ENCODE measurements at regions not wholly inside any gene's neighbourhood (a gene's known extent, or its start where the extent isn't known, plus 50 kb on each side); places are given as distances from the start of the nearest gene placed in this dataset.

DNA sequence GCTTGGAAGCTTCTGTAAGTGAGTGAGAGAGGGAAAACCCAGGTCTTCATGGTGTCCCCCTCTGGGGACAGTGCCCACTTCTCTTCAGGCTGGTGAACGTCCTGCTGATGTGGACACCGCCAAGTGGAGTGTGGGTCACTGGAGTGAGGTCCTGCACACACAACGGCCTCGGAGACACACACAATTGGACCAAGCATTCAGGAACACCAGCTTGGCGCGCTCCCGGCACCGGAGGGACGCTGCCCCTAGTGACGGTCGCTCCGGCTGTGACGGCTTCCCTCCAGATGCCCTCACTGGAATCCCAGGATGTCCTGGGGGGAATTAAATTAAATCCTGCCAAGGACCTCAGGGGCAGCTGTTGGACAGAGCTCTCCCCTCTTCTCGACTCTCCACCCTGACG is 123.1 kb downstream of the ZNF664 start:
- TF ChIP-seq, protein P1, sequence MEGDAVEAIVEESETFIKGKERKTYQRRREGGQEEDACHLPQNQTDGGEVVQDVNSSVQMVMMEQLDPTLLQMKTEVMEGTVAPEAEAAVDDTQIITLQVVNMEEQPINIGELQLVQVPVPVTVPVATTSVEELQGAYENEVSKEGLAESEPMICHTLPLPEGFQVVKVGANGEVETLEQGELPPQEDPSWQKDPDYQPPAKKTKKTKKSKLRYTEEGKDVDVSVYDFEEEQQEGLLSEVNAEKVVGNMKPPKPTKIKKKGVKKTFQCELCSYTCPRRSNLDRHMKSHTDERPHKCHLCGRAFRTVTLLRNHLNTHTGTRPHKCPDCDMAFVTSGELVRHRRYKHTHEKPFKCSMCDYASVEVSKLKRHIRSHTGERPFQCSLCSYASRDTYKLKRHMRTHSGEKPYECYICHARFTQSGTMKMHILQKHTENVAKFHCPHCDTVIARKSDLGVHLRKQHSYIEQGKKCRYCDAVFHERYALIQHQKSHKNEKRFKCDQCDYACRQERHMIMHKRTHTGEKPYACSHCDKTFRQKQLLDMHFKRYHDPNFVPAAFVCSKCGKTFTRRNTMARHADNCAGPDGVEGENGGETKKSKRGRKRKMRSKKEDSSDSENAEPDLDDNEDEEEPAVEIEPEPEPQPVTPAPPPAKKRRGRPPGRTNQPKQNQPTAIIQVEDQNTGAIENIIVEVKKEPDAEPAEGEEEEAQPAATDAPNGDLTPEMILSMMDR (IDR thresholded peaks at IDR 0.05; ENCODE audit: low read depth, low read length, missing control alignments), result no peak
- no peak for DNase-seq (ENCODE audit: low read depth)
- H3K4me3 ChIP-seq (ENCODE audit: low read depth, low read length), result no peak overlapping the region
- in situ Hi-C loops (cut with HindIII; ENCODE audit: low sequenced_read_pairs), result no loop called here

DNA sequence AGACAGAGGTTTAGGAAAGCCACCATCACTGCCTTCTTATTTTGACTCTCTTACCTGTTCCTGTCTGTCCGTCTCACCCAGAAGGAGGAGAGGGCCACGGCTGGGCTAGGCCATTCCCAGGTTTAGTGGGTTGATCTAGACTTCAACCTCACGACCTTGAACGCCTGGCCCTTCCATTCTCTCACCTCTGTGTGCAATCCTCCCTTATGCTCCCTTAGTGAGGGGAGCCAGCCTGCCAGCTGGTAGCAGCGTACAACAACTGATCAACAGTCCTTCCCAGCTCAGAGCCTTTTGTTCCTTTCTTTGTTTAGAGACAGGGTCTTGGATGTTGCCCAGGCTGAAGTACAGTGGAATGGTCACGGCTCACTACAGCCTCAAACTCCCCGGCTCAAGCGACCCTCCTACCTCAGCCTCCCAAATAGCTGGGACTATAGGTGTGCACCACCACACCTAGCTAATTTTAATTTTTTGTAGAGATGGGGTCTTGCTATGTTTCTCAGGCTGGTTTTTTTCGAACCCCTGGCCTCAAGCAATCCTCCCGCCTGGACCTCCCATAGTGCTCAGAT is 123.9 kb downstream of the ZNF664 start:
- TF ChIP-seq, protein P1 (IDR thresholded peaks at IDR 0.05; ENCODE audit: low read depth, low read length, missing control alignments), result no peak
- no peak overlapping the region for H3K4me3 ChIP-seq (ENCODE audit: low read depth, low read length)
- in situ Hi-C loops (cut with HindIII; ENCODE audit: low sequenced_read_pairs), result no loop called here
- no peak for DNase-seq (ENCODE audit: low read depth)

DNA sequence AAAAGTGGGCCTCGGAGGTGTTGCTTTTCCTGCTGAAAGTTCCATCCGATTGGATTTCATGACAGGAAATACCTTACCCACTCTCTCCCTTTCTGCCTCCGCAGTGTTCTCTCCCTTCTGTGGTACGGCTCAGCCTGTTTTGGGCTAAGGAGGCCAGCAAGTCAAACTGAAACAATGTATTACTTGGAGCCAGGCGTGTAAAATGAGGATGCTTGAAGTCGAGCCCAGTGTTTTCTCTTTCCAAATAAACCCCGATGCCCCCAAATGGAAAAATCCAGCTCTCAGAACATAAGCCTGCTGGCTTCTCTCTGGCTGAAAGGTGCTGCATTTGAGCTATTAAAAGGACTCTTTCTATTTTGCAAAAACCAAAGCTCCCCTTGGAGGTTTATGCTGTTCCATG is 124.7 kb downstream of the ZNF664 start:
- no peak for DNase-seq (ENCODE audit: low read depth)
- no peak overlapping the region for H3K4me3 ChIP-seq (ENCODE audit: low read depth, low read length)
- TF ChIP-seq, protein P1 (IDR thresholded peaks at IDR 0.05; ENCODE audit: low read depth, low read length, missing control alignments), result no peak
- in situ Hi-C loops (cut with HindIII; ENCODE audit: low sequenced_read_pairs), result no loop called here

DNA sequence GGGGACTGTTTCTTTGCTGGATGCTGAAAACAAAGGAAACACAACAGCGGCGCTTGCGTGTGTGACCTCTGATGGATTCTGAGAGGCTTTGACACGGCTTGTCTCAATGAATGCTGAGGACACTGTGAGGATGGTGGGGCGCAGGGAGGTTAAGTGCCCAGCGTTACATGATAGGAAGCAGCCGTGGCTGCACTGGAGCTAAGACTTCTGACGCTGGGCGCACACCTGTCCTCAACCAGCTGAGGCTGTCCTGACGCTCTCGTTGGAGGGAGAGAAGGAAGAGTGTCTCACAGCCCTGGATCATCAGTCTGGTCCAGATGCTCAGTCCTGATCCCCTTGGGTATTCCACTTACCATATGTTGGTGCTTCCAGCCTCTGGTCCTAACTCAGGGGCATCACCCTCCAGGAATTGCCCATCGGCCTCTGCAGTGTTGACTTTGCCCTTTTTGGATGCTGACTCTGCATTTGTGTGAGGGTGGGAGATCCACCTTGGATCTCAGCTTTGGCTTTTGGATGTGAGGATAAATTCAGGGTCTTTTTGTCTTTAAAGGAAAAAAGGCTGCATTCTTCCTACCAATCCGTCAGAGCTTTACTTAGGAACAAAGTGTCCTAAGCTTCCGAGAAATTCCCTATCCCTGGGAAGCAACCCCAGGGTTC is 125.2 kb downstream of the ZNF664 start:
- in situ Hi-C loops (cut with HindIII; ENCODE audit: low sequenced_read_pairs), result no loop called here
- TF ChIP-seq, protein P1 (IDR thresholded peaks at IDR 0.05; ENCODE audit: low read depth, low read length, missing control alignments), result no peak
- H3K4me3 ChIP-seq (ENCODE audit: low read depth, low read length), result no peak overlapping the region
- no peak for DNase-seq (ENCODE audit: low read depth)

DNA sequence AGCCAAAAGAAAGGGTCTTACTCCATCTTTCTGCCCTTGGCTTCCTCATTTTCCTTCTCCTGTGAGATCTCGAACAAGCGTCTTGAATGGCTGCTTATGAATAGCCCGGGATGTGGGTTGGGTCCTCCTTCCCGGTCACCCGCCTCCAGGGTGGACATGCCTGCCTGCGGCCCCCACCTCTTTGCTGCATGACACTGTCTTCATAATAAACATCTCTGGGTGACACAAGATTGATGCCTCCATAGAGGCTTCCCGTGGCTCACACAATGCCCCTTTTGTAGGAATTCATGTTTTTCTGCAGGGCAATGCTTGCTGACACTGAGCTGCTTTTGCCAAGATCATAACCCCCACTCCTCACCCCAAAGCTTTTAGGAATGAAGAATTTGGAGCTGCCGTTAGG is 125.9 kb downstream of the ZNF664 start:
- DNase-seq (ENCODE audit: low read depth), result no peak
- in situ Hi-C loops (cut with HindIII; ENCODE audit: low sequenced_read_pairs), result no loop called here
- H3K4me3 ChIP-seq (ENCODE audit: low read depth, low read length), result no peak overlapping the region
- TF ChIP-seq, protein P1 (IDR thresholded peaks at IDR 0.05; ENCODE audit: low read depth, low read length, missing control alignments), result no peak

DNA sequence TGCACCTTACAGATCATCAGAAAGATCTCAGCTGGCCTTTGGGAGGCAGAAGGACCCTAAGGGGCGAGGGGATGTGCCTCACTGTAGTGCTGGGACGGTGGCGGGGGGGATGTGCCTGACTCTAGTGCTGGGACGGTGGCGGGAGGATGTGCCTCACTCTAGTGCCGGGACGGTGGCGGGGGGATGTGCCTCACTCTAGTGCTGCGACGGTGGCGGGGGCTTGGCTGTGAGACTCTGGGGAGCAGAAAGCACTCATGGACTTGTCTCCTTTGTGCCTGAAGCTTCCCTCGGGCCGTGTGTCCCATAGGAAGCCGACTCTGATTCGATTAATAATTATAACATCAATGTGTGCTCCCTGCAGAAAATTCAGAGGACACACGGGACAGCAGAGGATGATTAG is 126.6 kb downstream of the ZNF664 start:
- TF ChIP-seq, protein P1 (IDR thresholded peaks at IDR 0.05; ENCODE audit: low read depth, low read length, missing control alignments), result no peak

More for the DNA sequence above, 126.6 kb downstream of the ZNF664 start:
- in situ Hi-C loops (cut with HindIII; ENCODE audit: low sequenced_read_pairs), result no loop called here
- no peak for DNase-seq (ENCODE audit: low read depth)
- H3K4me3 ChIP-seq (ENCODE audit: low read depth, low read length), result no peak overlapping the region

All from astrocyte of the cerebellum (primary cell).